MM.1S (cell line): ENCODE measurements at regions not wholly inside any gene's neighbourhood (a gene's known extent, or its start where the extent isn't known, plus 50 kb on each side); places are given as distances from the start of the nearest gene placed in this dataset.

Source experiments
- EZH2 ChIP-seq: fragments of 300-600 bp; sonication (generic); optimal IDR thresholded peaks from 2 replicates; pipeline ENCODE3; 2017; ENCODE audit warnings: low read depth, mild to moderate bottlenecking, antibody characterized with exemption, low read length, mixed read lengths
- TF ChIP-seq, protein P1 (sequence below): fragments of 300-600 bp; sonication (generic); IDR thresholded peaks from 2 replicates; pipeline ENCODE4 v1.5.1; 2016; ENCODE audit warnings: antibody characterized with exemption, low read length, mixed read lengths

DNA sequence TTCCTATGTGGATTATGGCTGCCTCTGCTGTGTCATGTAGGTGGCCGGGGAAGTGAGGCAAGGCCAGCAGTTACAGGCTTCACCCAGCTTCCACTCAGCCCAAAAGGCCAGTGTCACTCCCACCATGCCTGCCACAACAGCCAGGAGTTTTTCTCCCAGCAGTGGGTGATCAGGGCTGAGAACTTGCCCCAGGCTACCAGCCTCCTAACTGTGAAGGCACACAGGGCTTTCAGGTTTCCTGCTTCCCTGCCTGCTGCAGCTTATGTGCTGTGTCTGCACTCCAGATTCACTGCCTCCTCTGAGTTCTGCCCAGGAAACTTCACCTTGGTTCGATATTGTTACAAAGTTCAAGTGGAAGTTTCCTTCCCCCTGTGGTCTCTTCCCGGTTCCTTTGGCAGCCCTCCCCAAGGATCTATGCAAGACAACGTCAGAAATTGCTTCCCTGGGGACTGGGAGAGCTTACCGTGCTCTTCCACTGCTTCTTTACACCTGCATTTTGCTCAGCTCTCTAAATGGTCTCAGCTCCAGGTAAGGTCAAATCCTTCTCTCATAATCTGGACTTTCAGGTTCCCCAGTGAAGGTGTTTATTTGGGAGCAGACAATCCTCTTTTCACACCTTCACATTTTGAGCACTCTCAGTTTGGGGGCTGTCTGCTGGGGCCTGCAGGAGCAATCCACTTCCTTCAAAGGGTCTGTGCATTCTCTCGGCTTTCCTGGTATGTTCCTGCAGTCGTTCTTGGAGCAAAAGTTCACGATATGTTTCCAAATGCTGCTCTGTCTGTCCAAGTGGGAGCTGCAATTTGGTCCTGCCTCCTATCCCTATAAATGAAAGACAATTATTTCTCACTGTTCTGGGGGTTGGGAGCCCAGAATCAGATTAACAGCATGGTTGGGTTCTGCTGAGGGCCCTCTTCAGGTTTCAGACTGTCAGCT is 1730.1 kb upstream of the PRR20A start:
- TF ChIP-seq, protein P1, sequence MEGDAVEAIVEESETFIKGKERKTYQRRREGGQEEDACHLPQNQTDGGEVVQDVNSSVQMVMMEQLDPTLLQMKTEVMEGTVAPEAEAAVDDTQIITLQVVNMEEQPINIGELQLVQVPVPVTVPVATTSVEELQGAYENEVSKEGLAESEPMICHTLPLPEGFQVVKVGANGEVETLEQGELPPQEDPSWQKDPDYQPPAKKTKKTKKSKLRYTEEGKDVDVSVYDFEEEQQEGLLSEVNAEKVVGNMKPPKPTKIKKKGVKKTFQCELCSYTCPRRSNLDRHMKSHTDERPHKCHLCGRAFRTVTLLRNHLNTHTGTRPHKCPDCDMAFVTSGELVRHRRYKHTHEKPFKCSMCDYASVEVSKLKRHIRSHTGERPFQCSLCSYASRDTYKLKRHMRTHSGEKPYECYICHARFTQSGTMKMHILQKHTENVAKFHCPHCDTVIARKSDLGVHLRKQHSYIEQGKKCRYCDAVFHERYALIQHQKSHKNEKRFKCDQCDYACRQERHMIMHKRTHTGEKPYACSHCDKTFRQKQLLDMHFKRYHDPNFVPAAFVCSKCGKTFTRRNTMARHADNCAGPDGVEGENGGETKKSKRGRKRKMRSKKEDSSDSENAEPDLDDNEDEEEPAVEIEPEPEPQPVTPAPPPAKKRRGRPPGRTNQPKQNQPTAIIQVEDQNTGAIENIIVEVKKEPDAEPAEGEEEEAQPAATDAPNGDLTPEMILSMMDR, result no peak
- TF ChIP-seq EZH2, result no peak
